Activated T-helper 2 cell treated with anti-CD3 and anti-CD28 coated beads, Interferon-gamma antibody, Interleukin-2, Interleukin-4, amounts not matched to agents 10 μg/mL and 5 μg/mL and 100 μg/mL, durations not matched to agents 14 hours and 24 hours and 36 hours (primary cell): ENCODE measurements at regions not wholly inside any gene's neighbourhood (a gene's known extent, or its start where the extent isn't known, plus 50 kb on each side); places are given as distances from the start of the nearest gene placed in this dataset.

Source experiments
- DNase-seq: peaks from one replicate; pipeline ENCODE4 v3.0.0; 2021; ENCODE audit warnings: low spot score
- H3K27ac Mint-ChIP-seq: one replicate; pipeline ENCODE4 v1.8.0; 2021; ENCODE audit warnings: mixed read lengths
- H3K27me3 Mint-ChIP-seq: one replicate; pipeline ENCODE4 v1.8.0; 2021; ENCODE audit warnings: low read depth, mixed read lengths
- H3K36me3 Mint-ChIP-seq: one replicate; pipeline ENCODE4 v1.8.0; 2021; ENCODE audit warnings: low read depth, mixed read lengths
- H3K4me1 Mint-ChIP-seq: one replicate; pipeline ENCODE4 v1.8.0; 2021; ENCODE audit warnings: low read depth, mixed read lengths
- H3K4me3 Mint-ChIP-seq: one replicate; pipeline ENCODE4 v1.8.0; 2021; ENCODE audit warnings: low read depth, mild to moderate bottlenecking, moderate library complexity, mixed read lengths
- H3K9me3 Mint-ChIP-seq: one replicate; pipeline ENCODE4 v1.8.0; 2021; ENCODE audit warnings: mixed read lengths
- intact Hi-C: fragments of 100-400 bp; cut with micrococcal nuclease; formaldehyde crosslinking; loops from one replicate; pipeline ENCODE4 v1.15.1; 2023

- Mint-ChIP-seq H3K4me3 (no peak overlapping the region), H3K36me3 (no peaks in the 10 kb centered on the region), H3K27me3 (no peaks in the 10 kb centered on the region), H3K27ac (no peak overlapping the region), H3K9me3 (no peaks in the 10 kb centered on the region), H3K4me1 (no peaks in the 10 kb centered on the region)
- intact Hi-C loops, result no loop called here
- DNase-seq, result no peak
Measured at GRCh38 chr7:156141941-156142340, 329.7 kb upstream of the SHH start.

DNA sequence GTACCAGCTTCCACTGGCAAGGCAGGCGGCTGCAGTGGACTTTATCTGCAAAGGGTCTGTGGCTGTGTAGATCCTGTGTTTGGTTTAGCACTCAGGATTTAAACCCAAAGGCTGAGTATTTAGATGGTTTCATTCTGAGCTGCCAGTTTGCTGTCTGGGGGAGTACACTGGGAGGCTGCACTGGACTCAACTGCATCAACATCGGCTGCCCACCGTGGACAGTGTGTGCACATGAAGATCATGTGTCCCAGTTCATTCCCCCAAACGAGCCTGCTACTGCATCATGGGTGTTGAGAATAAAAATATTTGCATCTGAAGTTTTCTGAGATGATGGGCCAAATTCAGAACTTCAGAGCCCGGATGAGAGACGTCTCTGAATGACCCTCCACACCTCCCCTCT, 328.6 kb upstream of the SHH start:
- H3K36me3 Mint-ChIP-seq, result no peaks in the 10 kb centered on the region
- intact Hi-C loops, result no loop called here
- no peaks in the 10 kb centered on the region for H3K4me1 Mint-ChIP-seq
- H3K27me3 Mint-ChIP-seq, result peaks cover 2% of the 10 kb centered on the region
- no peaks in the 10 kb centered on the region for H3K9me3 Mint-ChIP-seq
- H3K4me3 Mint-ChIP-seq, result no peak overlapping the region
- DNase-seq, result no peak
- no peak overlapping the region for H3K27ac Mint-ChIP-seq

DNA sequence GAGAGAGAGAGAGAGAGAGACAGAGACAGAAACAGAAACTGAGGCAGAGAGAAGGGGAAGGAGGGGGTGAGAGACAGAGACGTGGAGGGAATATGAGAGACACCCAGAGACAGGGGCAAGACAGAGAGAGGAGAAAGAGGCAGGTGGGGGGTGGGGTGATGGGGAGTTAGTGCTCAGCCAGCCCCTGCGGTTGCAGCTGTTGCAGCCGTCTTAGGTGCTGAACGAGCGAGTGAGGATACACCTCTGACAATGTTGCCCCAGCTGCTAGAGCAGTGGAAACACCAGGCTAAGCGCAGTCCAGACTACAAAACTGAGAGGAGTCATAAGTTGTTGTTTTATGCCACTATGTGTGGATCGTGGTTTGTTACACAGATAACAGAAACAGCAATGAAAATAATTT, 328.2 kb upstream of the SHH start:
- H3K27me3 Mint-ChIP-seq, result peaks cover 2% of the 10 kb centered on the region
- H3K27ac Mint-ChIP-seq, result no peak overlapping the region
- no peaks in the 10 kb centered on the region for H3K36me3 Mint-ChIP-seq
- no peak for DNase-seq
- intact Hi-C loops, result no loop called here
- no peak overlapping the region for H3K4me3 Mint-ChIP-seq
- H3K4me1 Mint-ChIP-seq, result no peaks in the 10 kb centered on the region
- H3K9me3 Mint-ChIP-seq, result no peaks in the 10 kb centered on the region

- intact Hi-C loops, result no loop called here
- H3K27me3 Mint-ChIP-seq, result peaks cover 2% of the 10 kb centered on the region
- no peaks in the 10 kb centered on the region for H3K4me1 Mint-ChIP-seq
- H3K9me3 Mint-ChIP-seq, result no peaks in the 10 kb centered on the region
- H3K4me3 Mint-ChIP-seq, result no peak overlapping the region
- no peak for DNase-seq
- H3K36me3 Mint-ChIP-seq, result no peaks in the 10 kb centered on the region
- no peak overlapping the region for H3K27ac Mint-ChIP-seq
Measured at GRCh38 chr7:156139633-156140032, 327.4 kb upstream of the SHH start.

GRCh38 chr7:156139112-156139511, 326.8 kb upstream of the SHH start:
- Mint-ChIP-seq H3K4me1 (no peaks in the 10 kb centered on the region), H3K27me3 (peaks cover 2% of the 10 kb centered on the region), H3K36me3 (no peaks in the 10 kb centered on the region), H3K27ac (no peak overlapping the region), H3K4me3 (no peak overlapping the region), H3K9me3 (no peaks in the 10 kb centered on the region)
- intact Hi-C loops, result no loop called here
- no peak for DNase-seq

DNA sequence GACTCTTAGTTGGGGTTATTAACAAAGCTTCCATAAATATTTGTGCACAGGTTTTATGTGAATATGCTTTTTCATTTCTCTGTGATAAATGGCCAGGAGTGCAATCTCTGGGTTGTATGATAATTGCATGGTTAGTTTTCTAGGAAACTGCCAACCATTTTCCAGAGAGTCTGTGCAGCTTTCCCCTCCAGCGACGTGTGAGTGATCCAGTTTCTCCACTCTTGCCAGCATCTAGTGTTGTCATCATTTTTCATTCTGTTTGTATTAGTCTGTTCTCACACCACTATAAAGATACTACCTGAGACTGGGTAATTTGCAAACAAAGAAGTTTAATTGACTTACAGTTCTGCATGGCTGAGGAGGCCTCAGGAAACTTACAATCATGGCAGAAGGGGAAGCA, 319.6 kb upstream of the SHH start:
- H3K27ac Mint-ChIP-seq, result no peak overlapping the region
- DNase-seq, result no peak
- intact Hi-C loops, result no loop called here
- H3K36me3 Mint-ChIP-seq, result no peaks in the 10 kb centered on the region
- no peaks in the 10 kb centered on the region for H3K9me3 Mint-ChIP-seq
- peaks cover 2% of the 10 kb centered on the region for H3K27me3 Mint-ChIP-seq
- H3K4me3 Mint-ChIP-seq, result no peak overlapping the region
- no peaks in the 10 kb centered on the region for H3K4me1 Mint-ChIP-seq

GRCh38 chr7:156129522-156129921, 317.3 kb upstream of the SHH start:
- Mint-ChIP-seq H3K9me3 (no peaks in the 10 kb centered on the region), H3K27me3 (no peaks in the 10 kb centered on the region), H3K4me1 (no peaks in the 10 kb centered on the region), H3K27ac (no peak overlapping the region), H3K36me3 (no peaks in the 10 kb centered on the region), H3K4me3 (no peak overlapping the region)
- no peak for DNase-seq
- intact Hi-C loops, result no loop called here

- H3K27me3 Mint-ChIP-seq, result no peaks in the 10 kb centered on the region
- no peaks in the 10 kb centered on the region for H3K36me3 Mint-ChIP-seq
- DNase-seq, result no peak
- H3K4me1 Mint-ChIP-seq, result no peaks in the 10 kb centered on the region
- H3K9me3 Mint-ChIP-seq, result no peaks in the 10 kb centered on the region
- no peak overlapping the region for H3K4me3 Mint-ChIP-seq
- intact Hi-C loops, result no loop called here
- no peak overlapping the region for H3K27ac Mint-ChIP-seq
Measured at GRCh38 chr7:156128496-156128895, 316.2 kb upstream of the SHH start.

DNA sequence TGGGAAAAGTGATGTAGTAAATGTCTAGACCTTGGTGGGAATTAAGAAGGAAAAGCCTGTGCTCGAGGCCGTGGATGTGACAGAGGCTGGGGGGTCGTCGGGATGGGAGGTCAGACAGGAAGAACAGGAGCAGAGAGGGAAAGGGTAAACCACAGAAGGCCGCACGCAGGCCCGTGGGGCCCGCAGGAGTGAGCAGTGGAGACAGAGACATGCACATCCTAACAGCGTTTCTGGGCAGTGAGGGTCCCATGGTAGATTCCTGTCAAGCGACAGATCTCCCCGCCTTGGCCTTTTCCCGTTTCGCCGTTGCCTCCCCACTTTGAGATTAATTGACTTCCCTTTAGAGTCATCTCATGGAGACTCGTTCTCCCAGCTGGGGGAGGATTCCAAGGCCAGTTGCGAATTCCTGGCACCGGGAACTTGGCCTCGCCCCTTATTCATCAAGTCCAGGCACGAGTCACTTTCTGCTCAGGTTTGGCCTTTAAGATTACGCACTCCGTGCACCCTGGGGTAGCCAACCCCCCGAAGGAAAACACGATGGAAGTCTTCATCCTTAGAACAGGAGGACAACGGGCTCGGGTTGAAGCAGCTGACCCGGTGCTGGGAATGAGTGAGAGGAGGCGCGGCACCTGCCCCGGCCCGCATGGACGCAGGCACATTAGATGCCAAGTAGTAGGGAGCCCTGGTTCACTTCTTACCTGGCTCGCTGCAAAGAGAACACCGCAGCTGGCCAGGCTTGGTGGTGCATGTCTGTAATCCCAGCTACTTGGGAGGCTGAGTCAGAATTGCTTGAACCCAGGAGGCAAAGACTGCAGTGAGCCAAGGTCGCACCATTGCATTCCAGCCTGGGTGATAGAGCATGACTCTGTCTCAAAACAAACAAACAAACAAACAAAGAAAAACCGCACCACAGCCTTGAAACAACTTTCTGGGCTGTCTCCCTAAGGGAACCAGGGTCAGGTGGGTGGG, 315.2 kb upstream of the SHH start:
- Mint-ChIP-seq H3K27ac (no peak overlapping the region), H3K27me3 (no peaks in the 10 kb centered on the region), H3K36me3 (no peaks in the 10 kb centered on the region), H3K4me1 (no peaks in the 10 kb centered on the region), H3K9me3 (no peaks in the 10 kb centered on the region), H3K4me3 (no peak overlapping the region)
- intact Hi-C loops, result no loop called here
- DNase-seq, result no peak

DNA sequence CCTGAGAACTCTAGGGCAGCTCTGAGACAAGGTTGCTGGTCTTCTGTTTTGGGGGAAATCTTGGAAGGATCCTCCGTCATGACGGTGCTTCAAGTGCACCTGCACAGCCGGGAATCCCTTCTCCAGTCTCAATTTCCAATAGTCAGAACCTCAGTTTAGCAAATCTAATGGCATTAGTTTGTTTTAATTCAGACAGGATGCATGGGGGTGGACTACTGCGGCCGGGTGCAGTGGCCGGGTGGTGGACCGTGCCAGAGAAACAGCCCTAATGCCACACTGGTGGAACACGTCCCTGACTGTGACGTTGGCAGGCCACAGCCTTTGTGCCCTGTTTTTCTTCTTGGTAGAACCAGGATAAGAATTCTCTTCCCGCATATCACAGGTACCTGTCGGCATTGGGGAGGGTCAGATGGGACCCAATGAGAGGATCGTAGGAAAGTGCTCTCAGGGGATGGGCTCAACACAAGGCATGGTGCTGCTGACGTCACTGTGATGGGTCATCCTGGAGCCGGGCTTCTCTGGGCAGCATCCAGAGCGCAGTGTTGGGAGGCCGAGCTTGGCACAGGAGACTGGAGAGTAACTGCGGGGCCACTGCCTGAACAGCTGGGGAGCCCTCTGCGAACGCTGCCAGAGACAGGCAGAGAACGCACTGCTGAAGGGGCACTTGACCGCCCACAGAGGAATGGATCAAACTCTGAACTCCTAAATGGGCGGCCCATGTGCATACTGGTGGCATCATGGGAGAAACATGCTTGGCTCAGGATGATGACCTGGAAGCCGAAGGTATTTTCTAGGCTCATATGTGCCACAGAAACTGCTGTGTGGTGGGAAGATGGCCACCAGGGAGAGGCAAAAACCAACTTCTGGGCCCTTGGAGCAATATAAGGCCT, 313.8 kb upstream of the SHH start:
- intact Hi-C loops, result no loop called here
- no peaks in the 10 kb centered on the region for H3K27me3 Mint-ChIP-seq
- H3K4me3 Mint-ChIP-seq, result no peak overlapping the region
- H3K9me3 Mint-ChIP-seq, result no peaks in the 10 kb centered on the region
- H3K36me3 Mint-ChIP-seq, result no peaks in the 10 kb centered on the region
- H3K27ac Mint-ChIP-seq, result no peak overlapping the region
- no peak for DNase-seq
- H3K4me1 Mint-ChIP-seq, result no peaks in the 10 kb centered on the region

GRCh38 chr7:156124356-156124755, 312.1 kb upstream of the SHH start:
- intact Hi-C loops, result no loop called here
- Mint-ChIP-seq H3K27me3 (no peaks in the 10 kb centered on the region), H3K4me3 (no peak overlapping the region), H3K36me3 (no peaks in the 10 kb centered on the region), H3K27ac (no peak overlapping the region), H3K9me3 (no peaks in the 10 kb centered on the region), H3K4me1 (no peaks in the 10 kb centered on the region)
- no peak for DNase-seq

DNA sequence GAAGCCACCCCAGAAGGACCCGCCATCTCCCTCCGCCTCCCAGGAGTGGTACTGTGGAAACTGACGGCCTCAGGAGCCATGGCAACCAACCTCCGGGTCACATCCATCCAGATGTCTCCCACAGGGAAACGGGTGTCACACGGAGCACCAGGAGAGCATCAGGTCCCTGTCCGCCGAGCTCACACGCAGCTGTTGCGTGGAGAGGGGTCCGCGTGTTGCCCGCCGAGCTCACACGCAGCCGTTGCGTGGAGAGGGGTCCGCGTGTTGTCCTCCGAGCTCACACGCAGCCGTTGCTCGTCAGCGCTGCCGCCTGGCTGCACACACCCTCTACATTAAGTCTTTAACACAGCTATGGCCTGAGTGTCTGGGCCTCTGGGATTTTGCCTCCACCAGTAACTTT, 311.1 kb upstream of the SHH start:
- Mint-ChIP-seq H3K27ac (no peak overlapping the region), H3K36me3 (no peaks in the 10 kb centered on the region), H3K9me3 (no peaks in the 10 kb centered on the region), H3K27me3 (no peaks in the 10 kb centered on the region), H3K4me1 (no peaks in the 10 kb centered on the region), H3K4me3 (no peak overlapping the region)
- intact Hi-C loops, result no loop called here
- no peak for DNase-seq

DNA sequence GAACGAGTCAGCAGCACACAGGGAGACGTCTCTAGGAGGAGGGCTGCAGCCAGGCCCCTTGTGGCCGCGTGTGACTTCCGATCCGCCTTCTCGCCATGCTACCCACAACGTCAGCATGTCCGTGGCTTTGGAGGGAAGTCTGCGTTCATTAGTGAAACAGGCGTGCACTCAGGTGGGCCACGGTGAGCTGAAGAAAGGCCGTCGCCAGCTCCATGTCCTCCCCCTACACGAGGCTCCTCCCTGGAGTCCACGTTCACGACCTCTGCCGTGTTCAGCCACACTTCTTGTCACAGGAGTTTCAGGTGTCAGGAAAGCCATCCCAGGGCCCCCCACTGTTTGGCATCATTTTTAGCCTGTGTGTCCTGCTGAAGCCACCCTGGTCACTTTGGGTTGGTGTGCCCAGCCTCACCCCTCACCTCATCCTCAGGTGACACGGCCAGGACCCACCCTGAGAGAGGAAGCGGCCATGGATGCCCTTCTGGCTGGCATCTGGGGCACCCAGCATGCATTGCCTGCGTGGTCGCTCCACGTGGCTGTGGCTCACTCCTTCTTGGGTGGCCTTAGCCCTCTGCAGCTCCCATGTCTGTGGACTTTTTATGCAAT, 310.6 kb upstream of the SHH start:
- no peak overlapping the region for H3K27ac Mint-ChIP-seq
- DNase-seq, result no peak
- no peaks in the 10 kb centered on the region for H3K36me3 Mint-ChIP-seq
- intact Hi-C loops, result no loop called here
- no peaks in the 10 kb centered on the region for H3K27me3 Mint-ChIP-seq
- H3K4me3 Mint-ChIP-seq, result no peak overlapping the region
- no peaks in the 10 kb centered on the region for H3K4me1 Mint-ChIP-seq
- H3K9me3 Mint-ChIP-seq, result no peaks in the 10 kb centered on the region
